Osteoblast (primary cell): ENCODE measurements at regions not wholly inside any gene's neighbourhood (a gene's known extent, or its start where the extent isn't known, plus 50 kb on each side); places are given as distances from the start of the nearest gene placed in this dataset.

Experiments used
- DNase-seq: peaks from one replicate; pipeline ENCODE4 v3.0.0; 2011; ENCODE audit warnings: low spot score, mixed read lengths; ENCODE audit not compliant: insufficient read length; ENCODE audit errors: missing footprints
- H2AFZ ChIP-seq: 2 replicates; pipeline ENCODE4 v1.6.0; 2011; ENCODE audit warnings: mild to moderate bottlenecking, low read length
- H3K27ac ChIP-seq: 2 replicates; pipeline ENCODE4 v1.5.1; 2011; ENCODE audit warnings: mild to moderate bottlenecking, low read depth, low read length, moderate library complexity
- H3K27me3 ChIP-seq: 2 replicates; pipeline ENCODE4 v1.6.0; 2012; ENCODE audit warnings: mild to moderate bottlenecking, control low read depth, inconsistent platforms, low read length, moderate library complexity; ENCODE audit not compliant: insufficient read depth
- H3K36me3 ChIP-seq: 2 replicates; pipeline ENCODE4 v1.5.1; 2011; ENCODE audit warnings: mild to moderate bottlenecking, low read length, control low read depth, moderate library complexity; ENCODE audit not compliant: insufficient read depth
- H3K4me1 ChIP-seq: 2 replicates; pipeline ENCODE4 v1.5.1; 2011; ENCODE audit warnings: mild to moderate bottlenecking, low read length, control low read depth, moderate library complexity; ENCODE audit not compliant: insufficient read depth
- H3K4me2 ChIP-seq: 2 replicates; pipeline ENCODE4 v1.6.0; 2011; ENCODE audit warnings: mild to moderate bottlenecking, low read length; ENCODE audit not compliant: insufficient read depth
- H3K4me3 ChIP-seq: fragments of 200-600 bp; sonication (generic); 3 replicates; pipeline ENCODE4 v1.5.1; 2012; ENCODE audit warnings: mild to moderate bottlenecking, low read length, inconsistent platforms; ENCODE audit not compliant: insufficient read depth
- H3K79me2 ChIP-seq: 2 replicates; pipeline ENCODE4 v1.6.0; 2012; ENCODE audit warnings: mild to moderate bottlenecking, low read length, control low read depth, inconsistent platforms; ENCODE audit not compliant: insufficient read depth
- H3K9me3 ChIP-seq: 2 replicates; pipeline ENCODE4 v1.5.1; 2011; ENCODE audit warnings: low read depth, low read length, control low read depth
- H4K20me1 ChIP-seq: 2 replicates; pipeline ENCODE4 v1.6.0; 2012; ENCODE audit warnings: mild to moderate bottlenecking, low read length, control low read depth; ENCODE audit not compliant: insufficient read depth
- TF ChIP-seq, protein P1 (sequence below): IDR thresholded peaks from 2 replicates; pipeline ENCODE4 v1.5.1; 2011; ENCODE audit warnings: mild to moderate bottlenecking, low read depth, low read length, moderate library complexity; ENCODE audit errors: extremely low read depth

DNA sequence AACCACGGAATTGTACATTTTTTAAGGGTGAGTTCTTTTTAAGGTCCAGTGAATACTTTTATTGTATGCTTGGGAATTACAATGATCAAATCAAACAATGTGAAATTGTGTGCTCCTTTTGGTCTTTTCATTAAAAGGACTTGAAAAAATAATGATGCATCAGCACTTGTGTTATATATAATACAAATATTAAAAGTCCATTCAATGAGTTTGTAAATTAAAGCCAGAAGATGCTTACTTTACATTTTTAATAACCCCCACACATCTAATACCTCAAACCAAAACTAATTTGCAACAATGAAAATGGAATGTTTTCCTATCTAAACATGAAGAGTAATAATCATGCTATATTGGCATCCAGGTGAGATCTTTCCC, 369.8 kb upstream of the LCORL start:
- no peaks in the 10 kb centered on the region for H3K4me1 ChIP-seq
- H3K4me3 ChIP-seq: no peak overlapping the region
- no peaks in the 10 kb centered on the region for H3K9me3 ChIP-seq
- no peaks in the 10 kb centered on the region for H3K36me3 ChIP-seq
- no peak overlapping the region for H2AFZ ChIP-seq
- H3K27ac ChIP-seq: no peak overlapping the region
- H3K27me3 ChIP-seq: no peaks in the 10 kb centered on the region
- H4K20me1 ChIP-seq: no peaks in the 10 kb centered on the region
- no peaks in the 10 kb centered on the region for H3K79me2 ChIP-seq
- TF ChIP-seq, protein P1, sequence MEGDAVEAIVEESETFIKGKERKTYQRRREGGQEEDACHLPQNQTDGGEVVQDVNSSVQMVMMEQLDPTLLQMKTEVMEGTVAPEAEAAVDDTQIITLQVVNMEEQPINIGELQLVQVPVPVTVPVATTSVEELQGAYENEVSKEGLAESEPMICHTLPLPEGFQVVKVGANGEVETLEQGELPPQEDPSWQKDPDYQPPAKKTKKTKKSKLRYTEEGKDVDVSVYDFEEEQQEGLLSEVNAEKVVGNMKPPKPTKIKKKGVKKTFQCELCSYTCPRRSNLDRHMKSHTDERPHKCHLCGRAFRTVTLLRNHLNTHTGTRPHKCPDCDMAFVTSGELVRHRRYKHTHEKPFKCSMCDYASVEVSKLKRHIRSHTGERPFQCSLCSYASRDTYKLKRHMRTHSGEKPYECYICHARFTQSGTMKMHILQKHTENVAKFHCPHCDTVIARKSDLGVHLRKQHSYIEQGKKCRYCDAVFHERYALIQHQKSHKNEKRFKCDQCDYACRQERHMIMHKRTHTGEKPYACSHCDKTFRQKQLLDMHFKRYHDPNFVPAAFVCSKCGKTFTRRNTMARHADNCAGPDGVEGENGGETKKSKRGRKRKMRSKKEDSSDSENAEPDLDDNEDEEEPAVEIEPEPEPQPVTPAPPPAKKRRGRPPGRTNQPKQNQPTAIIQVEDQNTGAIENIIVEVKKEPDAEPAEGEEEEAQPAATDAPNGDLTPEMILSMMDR: no peak
- no peak overlapping the region for H3K4me2 ChIP-seq
- DNase-seq: no peak

DNA sequence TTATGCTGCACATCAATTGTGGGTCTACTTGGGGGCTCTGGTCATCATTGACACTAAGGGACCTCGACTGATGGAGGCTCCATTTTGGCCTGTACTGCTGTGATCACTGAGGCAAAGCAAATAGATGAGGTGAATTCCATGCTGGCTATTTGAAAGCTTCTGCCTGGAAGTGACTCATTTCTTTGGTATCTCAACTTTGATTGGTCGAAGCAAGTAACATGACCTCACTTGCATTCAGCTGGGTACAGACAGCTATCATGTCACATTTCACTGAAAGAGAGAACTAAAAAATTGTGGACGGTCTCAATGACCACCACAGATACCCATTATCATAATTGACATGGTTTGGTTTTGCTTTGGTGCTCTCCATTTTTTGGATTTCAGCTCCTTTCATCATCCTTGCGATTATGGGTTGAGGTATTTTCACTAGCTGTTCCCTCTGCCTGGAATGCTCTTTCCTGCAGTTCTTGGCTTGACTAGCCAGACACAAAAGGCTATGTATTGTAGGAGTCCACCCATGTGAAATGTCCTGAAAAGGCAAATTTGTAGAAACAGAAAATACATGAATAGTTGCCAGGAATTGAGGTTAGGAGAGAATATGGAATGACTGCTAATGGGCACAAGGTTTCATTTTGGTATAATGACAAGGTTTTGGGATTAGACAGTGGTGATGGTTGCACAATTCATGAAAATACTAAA, 369.2 kb upstream of the LCORL start:
- TF ChIP-seq, protein P1: no peak
- Histone ChIP-seq H2AFZ (no peak overlapping the region), H3K9me3 (no peaks in the 10 kb centered on the region), H3K27ac (no peak overlapping the region), H3K27me3 (no peaks in the 10 kb centered on the region), H3K4me2 (no peak overlapping the region), H3K79me2 (no peaks in the 10 kb centered on the region), H3K36me3 (no peaks in the 10 kb centered on the region), H3K4me1 (no peaks in the 10 kb centered on the region), H3K4me3 (no peak overlapping the region), H4K20me1 (no peaks in the 10 kb centered on the region)
- DNase-seq: no peak

DNA sequence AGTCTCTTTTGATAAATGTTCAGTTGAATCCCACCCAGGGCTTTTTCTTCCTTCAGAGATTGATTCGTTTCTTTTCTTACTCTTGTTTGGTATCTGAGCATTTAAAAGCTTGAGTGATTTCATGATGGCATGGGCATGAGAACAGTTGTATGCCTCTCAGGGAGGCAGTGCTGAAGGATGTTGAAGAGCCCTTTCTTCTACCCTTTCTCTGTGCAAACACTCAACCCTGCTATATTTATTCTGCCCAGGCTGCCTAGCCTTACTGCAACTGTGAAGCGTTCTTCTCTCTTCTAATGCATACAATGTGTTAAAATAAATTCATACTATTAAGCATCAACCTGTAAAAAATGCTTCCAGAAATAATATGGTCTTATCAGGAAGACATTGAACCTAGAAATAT, 367.6 kb upstream of the LCORL start:
- no peak overlapping the region for H3K4me3 ChIP-seq
- no peak overlapping the region for H3K27ac ChIP-seq
- no peaks in the 10 kb centered on the region for H3K4me1 ChIP-seq
- H3K36me3 ChIP-seq: no peaks in the 10 kb centered on the region
- no peak for DNase-seq
- H4K20me1 ChIP-seq: no peaks in the 10 kb centered on the region
- H3K9me3 ChIP-seq: no peaks in the 10 kb centered on the region
- no peaks in the 10 kb centered on the region for H3K79me2 ChIP-seq
- TF ChIP-seq, protein P1: no peak
- H2AFZ ChIP-seq: no peak overlapping the region
- no peak overlapping the region for H3K4me2 ChIP-seq
- H3K27me3 ChIP-seq: no peaks in the 10 kb centered on the region

DNA sequence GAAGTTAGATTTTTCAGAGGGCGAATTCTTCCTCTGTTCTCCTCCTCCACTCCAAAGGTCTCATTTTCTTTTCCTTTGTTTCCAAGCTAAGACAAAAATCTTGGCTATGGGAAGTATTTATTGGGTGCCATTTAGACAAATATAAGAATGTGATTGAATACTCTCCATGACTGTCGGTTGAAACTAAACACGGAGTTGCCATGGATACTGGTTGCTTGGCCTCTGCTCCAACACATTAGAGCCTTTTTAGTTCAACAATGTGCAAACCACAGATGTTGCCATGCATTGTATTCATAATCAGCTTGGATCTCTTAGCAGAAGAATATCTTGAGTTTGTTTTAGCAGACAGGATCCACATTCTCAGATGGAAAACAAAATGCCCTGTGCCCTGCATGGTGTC, 366.5 kb upstream of the LCORL start:
- TF ChIP-seq, protein P1: no peak
- H3K4me3 ChIP-seq: no peak overlapping the region
- no peak for DNase-seq
- H2AFZ ChIP-seq: no peak overlapping the region
- no peaks in the 10 kb centered on the region for H3K79me2 ChIP-seq
- H3K27ac ChIP-seq: no peak overlapping the region
- no peaks in the 10 kb centered on the region for H3K4me1 ChIP-seq
- no peaks in the 10 kb centered on the region for H3K27me3 ChIP-seq
- H3K36me3 ChIP-seq: no peaks in the 10 kb centered on the region
- H4K20me1 ChIP-seq: no peaks in the 10 kb centered on the region
- no peak overlapping the region for H3K4me2 ChIP-seq
- no peaks in the 10 kb centered on the region for H3K9me3 ChIP-seq
